ENCODE measurements at regions not wholly inside any gene's neighbourhood (a gene's known extent, or its start where the extent isn't known, plus 50 kb on each side); places are given as distances from the start of the nearest gene placed in this dataset.

DNA sequence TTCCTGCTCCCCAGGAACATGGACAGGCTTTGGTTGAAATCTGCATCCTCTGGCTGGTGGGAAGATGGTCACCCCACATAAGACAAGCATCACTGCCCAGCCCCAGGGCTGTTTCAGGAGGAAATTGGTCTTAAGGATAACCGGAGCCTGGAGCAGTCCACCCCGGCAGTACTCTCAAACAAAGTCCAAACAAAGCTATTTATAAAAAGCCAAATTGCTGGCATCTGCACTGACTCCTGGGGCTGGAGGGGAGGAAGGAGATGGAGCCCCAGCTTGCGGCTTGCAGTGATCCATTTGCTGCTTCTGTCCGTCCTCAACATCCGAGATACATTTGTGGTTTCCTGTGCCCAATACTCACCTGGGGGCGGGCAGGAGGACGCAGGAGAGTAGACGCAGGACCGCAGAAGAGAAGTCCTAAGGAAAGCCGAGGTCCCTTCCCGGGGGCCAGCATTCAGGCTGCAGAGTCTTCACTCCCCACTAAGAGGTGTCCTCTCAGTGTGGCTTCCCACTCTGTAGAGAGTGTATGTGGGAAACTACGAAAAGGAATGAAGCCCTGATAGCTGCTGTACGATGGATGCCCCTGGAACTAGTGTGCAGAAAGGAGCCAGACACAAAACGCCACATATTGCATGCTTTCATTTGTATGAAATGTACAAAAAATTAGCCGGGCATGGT is 107.3 kb upstream of the FGF3 start (continued):
- TF ChIP-seq MTA2 (IDR thresholded peaks at IDR 0.05; ENCODE audit: low read depth), result no peak

DNA sequence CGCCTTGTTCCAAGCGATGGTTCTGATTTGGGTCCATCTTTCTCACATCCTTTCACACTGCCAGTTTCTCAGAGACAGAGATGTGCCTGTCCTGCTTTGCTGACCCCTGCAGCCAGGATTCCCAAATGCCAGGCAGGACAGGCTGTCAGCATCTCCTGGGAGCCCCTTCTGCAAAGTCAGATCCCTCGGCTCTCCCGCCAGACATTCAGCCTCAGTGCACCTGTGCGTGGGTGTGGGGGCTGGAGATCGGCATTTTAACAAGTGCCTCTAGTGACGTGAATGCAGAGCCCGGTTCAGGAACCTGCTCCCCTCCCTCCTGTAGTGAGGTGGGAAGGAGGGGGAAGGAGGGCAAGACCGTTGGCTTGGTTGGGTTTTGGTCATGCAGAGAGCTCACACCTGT is 108.9 kb upstream of the FGF3 start:
- Histone ChIP-seq H3K9ac (ENCODE audit: control insufficient read depth, insufficient read depth, low read length) (no peak overlapping the region), H3K79me2 (ENCODE audit: control insufficient read depth, insufficient read depth, low read length) (no peaks in the 10 kb centered on the region), H3K36me3 (ENCODE audit: control insufficient read depth in 2 of 2, insufficient read depth in 2 of 2, low read length in 1 of 2) (no peaks in the 10 kb centered on the region), H3K27me3 (replicated peaks in 1 of 2; ENCODE audit: control insufficient read depth in 2 of 2, insufficient read depth in 2 of 2, low read length in 1 of 2) (peaks cover 5 to 6% of the 10 kb centered on the region in 2 experiments; a peak in 3 of 4 replicates), H3K4me2 (ENCODE audit: control insufficient read depth, insufficient read depth) (no peak overlapping the region), H3K27ac (ENCODE audit: control insufficient read depth, insufficient read depth) (no peak overlapping the region), H3K4me1 (ENCODE audit: control insufficient read depth, insufficient read depth, low read length) (no peaks in the 10 kb centered on the region), H3K4me3 (no peak overlapping the region), H4K20me1 (ENCODE audit: control insufficient read depth, insufficient read depth) (no peaks in the 10 kb centered on the region), H2AFZ (ENCODE audit: control insufficient read depth, low read depth, low read length) (no peak overlapping the region), H3K9me3 (replicated peaks; ENCODE audit: control insufficient read depth, insufficient read depth, low read length) (no peaks in the 10 kb centered on the region)
- CTCF ChIA-PET, result interaction anchor here (1.0 kb wide), 1 partner anchor 12 kb away, joined by 4 read pairs; no protein-coding TSS in a partner anchor
- RAD21 ChIA-PET (ENCODE audit: unreplicated experiment), result no interaction called here
- FAIRE-seq (no peak), DNase-seq (ENCODE audit: low read depth, low spot score) (no peak), ATAC-seq (no peak)
- BruUV-seq (replicated peaks), result no TSS peak
- 21% methylated on average over 9 of the region's 9 CpGs for WGBS (ENCODE audit: insufficient coverage, insufficient replicate concordance, low lambda C conversion rate, missing lambda C conversion rate)
- in situ Hi-C loops (cut with MboI) (no loop called here), intact Hi-C loops (cut with micrococcal nuclease; ENCODE audit: unreplicated experiment) (no loop called here)
- SMC1A ChIA-PET (ENCODE audit: uncharacterized antibody, unreplicated experiment), result no interaction called here
- no peak for TF ChIP-seq HCFC1 (IDR thresholded peaks at IDR 0.05; ENCODE audit: low read length)
- TF ChIP-seq EZH2 (IDR thresholded peaks at IDR 0.05; ENCODE audit: borderline replicate concordance, control insufficient read depth, low read depth, low read length), result no peak
- no peak for TF ChIP-seq WRNIP1 (IDR thresholded peaks at IDR 0.05; ENCODE audit: borderline replicate concordance, low read depth, low read length)
- TF ChIP-seq ZNF207 (IDR thresholded peaks at IDR 0.05; ENCODE audit: borderline replicate concordance), result no peak
- TF ChIP-seq POLR2AphosphoS5 (IDR thresholded peaks at IDR 0.05; ENCODE audit: low read length), result no peak
- TF ChIP-seq SREBF1 (IDR thresholded peaks at IDR 0.05; ENCODE audit: low read length), result no peak
- no peak for TF ChIP-seq RFX5 (IDR thresholded peaks at IDR 0.05; ENCODE audit: low read depth, low read length)
- no peak for TF ChIP-seq SMAD1 (IDR thresholded peaks at IDR 0.05; ENCODE audit: low read depth, partially characterized antibody)
- TF ChIP-seq CBX5 (IDR thresholded peaks at IDR 0.05; ENCODE audit: low read depth), result no peak
- no peak for TF ChIP-seq SMAD5 (IDR thresholded peaks at IDR 0.05; ENCODE audit: low read depth)
- TF ChIP-seq ZSCAN29 (IDR thresholded peaks at IDR 0.05), result no peak
- TF ChIP-seq BMI1 (IDR thresholded peaks at IDR 0.05; ENCODE audit: borderline replicate concordance), result no peak
- TF ChIP-seq, protein P1, sequence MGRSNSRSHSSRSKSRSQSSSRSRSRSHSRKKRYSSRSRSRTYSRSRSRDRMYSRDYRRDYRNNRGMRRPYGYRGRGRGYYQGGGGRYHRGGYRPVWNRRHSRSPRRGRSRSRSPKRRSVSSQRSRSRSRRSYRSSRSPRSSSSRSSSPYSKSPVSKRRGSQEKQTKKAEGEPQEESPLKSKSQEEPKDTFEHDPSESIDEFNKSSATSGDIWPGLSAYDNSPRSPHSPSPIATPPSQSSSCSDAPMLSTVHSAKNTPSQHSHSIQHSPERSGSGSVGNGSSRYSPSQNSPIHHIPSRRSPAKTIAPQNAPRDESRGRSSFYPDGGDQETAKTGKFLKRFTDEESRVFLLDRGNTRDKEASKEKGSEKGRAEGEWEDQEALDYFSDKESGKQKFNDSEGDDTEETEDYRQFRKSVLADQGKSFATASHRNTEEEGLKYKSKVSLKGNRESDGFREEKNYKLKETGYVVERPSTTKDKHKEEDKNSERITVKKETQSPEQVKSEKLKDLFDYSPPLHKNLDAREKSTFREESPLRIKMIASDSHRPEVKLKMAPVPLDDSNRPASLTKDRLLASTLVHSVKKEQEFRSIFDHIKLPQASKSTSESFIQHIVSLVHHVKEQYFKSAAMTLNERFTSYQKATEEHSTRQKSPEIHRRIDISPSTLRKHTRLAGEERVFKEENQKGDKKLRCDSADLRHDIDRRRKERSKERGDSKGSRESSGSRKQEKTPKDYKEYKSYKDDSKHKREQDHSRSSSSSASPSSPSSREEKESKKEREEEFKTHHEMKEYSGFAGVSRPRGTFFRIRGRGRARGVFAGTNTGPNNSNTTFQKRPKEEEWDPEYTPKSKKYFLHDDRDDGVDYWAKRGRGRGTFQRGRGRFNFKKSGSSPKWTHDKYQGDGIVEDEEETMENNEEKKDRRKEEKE (IDR thresholded peaks at IDR 0.05), result no peak
- no peak for TF ChIP-seq TCF7 (IDR thresholded peaks at IDR 0.05; ENCODE audit: borderline replicate concordance)
- no peak for TF ChIP-seq EP300 (IDR thresholded peaks at IDR 0.05; ENCODE audit: borderline replicate concordance in 1 of 2, control insufficient read depth in 1 of 2, low read depth in 2 of 2, low read length in 2 of 2)
- no peak for TF ChIP-seq HDAC6 (IDR thresholded peaks at IDR 0.05; ENCODE audit: unreplicated experiment)
- POLR2A ChIA-PET, result no interaction called here

Data from GM12878 (cell line).